A673 (cell line): ENCODE measurements at regions not wholly inside any gene's neighbourhood (a gene's known extent, or its start where the extent isn't known, plus 50 kb on each side); places are given as distances from the start of the nearest gene placed in this dataset.
"Not testable (repeated sequence)": the region's sequence is repeated elsewhere in the genome, so short reads cannot be mapped to it uniquely, and the experiment has no call there.

ENCODE experiments used
- CTCF ChIP-seq: fragments of 300-800, 200-600 bp; sonication (generic); conservative IDR thresholded peaks from 2 replicates; pipeline ENCODE4 v1.5.1; 2017; ENCODE audit warnings: low read depth, mild to moderate bottlenecking, antibody characterized with exemption, low read length, moderate library complexity, mixed read lengths
- EZH2 ChIP-seq: fragments of 200-600 bp; sonication (generic); IDR thresholded peaks from 2 replicates; pipeline ENCODE4 v1.6.1; 2017; ENCODE audit warnings: borderline replicate concordance, low read depth, mild to moderate bottlenecking, mixed read lengths, antibody characterized with exemption, low read length; ENCODE audit not compliant: poor library complexity, severe bottlenecking

- not testable (repeated sequence) for TF ChIP-seq EZH2, CTCF
These were observed 148.7 kb upstream of the POGK start for GRCh38 chr1:166690596-166690995.
